ENCODE measurements at regions not wholly inside any gene's neighbourhood (a gene's known extent, or its start where the extent isn't known, plus 50 kb on each side); places are given as distances from the start of the nearest gene placed in this dataset.

DNA sequence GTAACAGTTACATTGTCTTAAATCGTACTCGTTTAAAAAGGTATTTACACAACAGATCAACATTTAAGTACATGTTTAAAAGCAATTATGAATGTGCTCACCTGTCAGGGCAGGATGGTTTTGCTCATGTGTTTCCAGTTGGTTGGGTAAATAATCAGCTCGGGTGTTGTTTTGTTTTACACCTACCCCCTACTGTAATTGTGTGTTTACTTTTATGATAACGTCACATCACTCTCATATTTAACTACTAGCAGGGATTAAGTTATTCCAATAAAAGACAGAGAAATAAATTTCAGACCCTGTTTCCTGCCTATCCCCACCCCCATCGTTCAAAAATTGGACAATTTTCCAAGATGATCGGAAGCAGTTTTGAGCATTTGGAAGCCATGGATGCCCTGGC is 390.2 kb downstream of the SEC14L1 start:
- TF ChIP-seq, protein P1, sequence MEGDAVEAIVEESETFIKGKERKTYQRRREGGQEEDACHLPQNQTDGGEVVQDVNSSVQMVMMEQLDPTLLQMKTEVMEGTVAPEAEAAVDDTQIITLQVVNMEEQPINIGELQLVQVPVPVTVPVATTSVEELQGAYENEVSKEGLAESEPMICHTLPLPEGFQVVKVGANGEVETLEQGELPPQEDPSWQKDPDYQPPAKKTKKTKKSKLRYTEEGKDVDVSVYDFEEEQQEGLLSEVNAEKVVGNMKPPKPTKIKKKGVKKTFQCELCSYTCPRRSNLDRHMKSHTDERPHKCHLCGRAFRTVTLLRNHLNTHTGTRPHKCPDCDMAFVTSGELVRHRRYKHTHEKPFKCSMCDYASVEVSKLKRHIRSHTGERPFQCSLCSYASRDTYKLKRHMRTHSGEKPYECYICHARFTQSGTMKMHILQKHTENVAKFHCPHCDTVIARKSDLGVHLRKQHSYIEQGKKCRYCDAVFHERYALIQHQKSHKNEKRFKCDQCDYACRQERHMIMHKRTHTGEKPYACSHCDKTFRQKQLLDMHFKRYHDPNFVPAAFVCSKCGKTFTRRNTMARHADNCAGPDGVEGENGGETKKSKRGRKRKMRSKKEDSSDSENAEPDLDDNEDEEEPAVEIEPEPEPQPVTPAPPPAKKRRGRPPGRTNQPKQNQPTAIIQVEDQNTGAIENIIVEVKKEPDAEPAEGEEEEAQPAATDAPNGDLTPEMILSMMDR (IDR thresholded peaks at IDR 0.05), result no peak
- TF ChIP-seq POLR2A (IDR thresholded peaks at IDR 0.05; ENCODE audit: low read depth), result no peak
